Esophagus squamous epithelium (tissue), 4 donors: ENCODE measurements at regions not wholly inside any gene's neighbourhood (a gene's known extent, or its start where the extent isn't known, plus 50 kb on each side); places are given as distances from the start of the nearest gene placed in this dataset.

Source experiments
- CTCF ChIP-seq, 6 experiments: fragments of 450-650 bp in 4 of 6; fragments of 200-600 bp in 2 of 6; sonication (generic) in 2 of 6; IDR thresholded peaks; one replicate each; pipeline ENCODE4 v1.5.1; 2016 to 2019; ENCODE audit warnings: antibody characterized with exemption in 6 of 6, mild to moderate bottlenecking in 4 of 6, moderate library complexity in 4 of 6
- POLR2A ChIP-seq, 4 donors: fragments of 450-650 bp; IDR thresholded peaks; one replicate each; pipeline ENCODE4 v1.6.1; 2017; ENCODE audit warnings: antibody characterized with exemption in 4 of 4, mild to moderate bottlenecking in 4 of 4, moderate library complexity in 3 of 4

DNA sequence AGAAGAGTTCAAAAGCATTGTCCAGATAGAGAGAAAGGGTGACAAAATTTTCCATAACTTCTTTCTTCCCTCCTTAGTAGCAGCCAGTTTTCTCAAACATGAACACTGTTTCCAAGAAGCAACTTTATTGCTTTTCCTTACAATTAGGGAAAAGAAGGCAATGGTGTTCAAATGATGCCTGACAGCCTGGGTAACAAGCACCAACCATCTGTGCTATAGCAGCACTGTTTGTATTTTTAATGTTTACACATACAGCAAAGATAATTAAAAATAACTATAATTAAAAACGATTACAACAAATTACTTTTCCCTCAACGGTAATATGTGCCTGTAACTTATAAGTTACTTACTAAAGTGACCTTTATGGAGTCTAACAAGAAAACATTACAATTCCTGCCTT lies 450.6 kb upstream of the LMO3 start:
- TF ChIP-seq CTCF (IDR thresholded peaks at IDR 0.05) = no peak
- TF ChIP-seq POLR2A (IDR thresholded peaks at IDR 0.05) = no peak
